Left lung (tissue), 4 donors: ENCODE measurements at regions not wholly inside any gene's neighbourhood (a gene's known extent, or its start where the extent isn't known, plus 50 kb on each side); places are given as distances from the start of the nearest gene placed in this dataset.
"Not testable (repeated sequence)": the region's sequence is repeated elsewhere in the genome, so short reads cannot be mapped to it uniquely, and the experiment has no call there.

Experiments used
- ATAC-seq: fragments of 200-7000 bp; cut with Tn5 transposase; one replicate; pipeline ENCODE4 v1.9.1; 2020; ENCODE audit warnings: moderate library complexity
- DNase-seq, 4 donors: peaks; one replicate each; pipeline ENCODE4 v3.0.0-alpha.2; 2013 to 2020
- H3K27ac ChIP-seq, 2 donors: fragments of 200-600 bp; sonication (generic) in 1 of 2; one replicate each; pipeline versions ENCODE4 v1.5.0 to v1.8.0; 2020 to 2021
- H3K27me3 ChIP-seq, 2 donors: fragments of 200-600 bp; sonication (generic) in 1 of 2; one replicate each; pipeline versions ENCODE4 v1.5.0 to v1.8.0; 2020 to 2021
- H3K36me3 ChIP-seq, 2 donors: fragments of 200-600 bp; sonication (generic) in 1 of 2; one replicate each; pipeline versions ENCODE4 v1.5.0 to v1.8.0; 2020 to 2021
- H3K4me1 ChIP-seq, 2 donors: fragments of 200-600 bp; one replicate each; pipeline ENCODE4 v1.8.0; 2021
- H3K4me3 ChIP-seq, 2 donors: fragments of 200-600 bp; sonication (generic) in 1 of 2; one replicate each; pipeline versions ENCODE4 v1.5.0 to v1.8.0; 2020 to 2021; ENCODE audit warnings: mild to moderate bottlenecking in 1 of 2
- H3K9me3 ChIP-seq, 2 donors: fragments of 200-600 bp; sonication (generic) in 1 of 2; one replicate each; pipeline versions ENCODE4 v1.5.0 to v1.8.0; 2020 to 2021
- intact Hi-C, 2 donors: fragments of 100-400 bp; cut with DNase I; formaldehyde crosslinking; loops; one replicate each; pipeline versions ENCODE4 v1.11.2 to v1.14.2; 2022
- TF ChIP-seq, protein P1 (sequence below), 2 donors: fragments of 200-600 bp; sonication (generic) in 1 of 2; IDR thresholded peaks; one replicate each; pipeline versions ENCODE4 v1.5.0 to v1.8.0; 2021; ENCODE audit warnings: antibody characterized with exemption in 2 of 2
- donor health status: DM: no; HTN: yes; CAD: no.
- donor health status: DM: no; HTN: no; CAD: no.

DNA sequence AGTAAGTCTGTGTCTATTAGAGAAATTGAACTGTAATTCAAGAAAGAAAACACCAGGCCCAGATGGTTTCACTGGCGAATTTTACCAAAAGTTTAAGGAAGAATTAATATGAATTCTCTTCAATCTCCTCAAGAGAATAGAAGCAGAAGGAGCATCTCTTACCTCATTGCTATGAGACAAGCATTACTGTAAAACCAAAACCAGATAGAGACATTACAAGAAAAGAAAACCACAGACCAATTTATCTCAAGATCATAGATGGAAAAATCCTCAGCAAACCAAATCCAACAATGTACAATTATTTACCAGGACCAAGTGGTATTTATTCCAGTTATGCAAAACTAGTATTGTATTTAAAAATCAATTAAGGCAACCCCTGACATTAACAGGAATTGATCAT, 160.6 kb downstream of the LIPI start:
- Histone ChIP-seq H3K9me3 (no peaks in the 10 kb centered on the region), H3K4me1 (no peaks in the 10 kb centered on the region), H3K36me3 (no peaks in the 10 kb centered on the region), H3K27ac (no peak overlapping the region), H3K4me3 (no peak overlapping the region), H3K27me3 (no peaks in the 10 kb centered on the region)
- DNase-seq (no peak), ATAC-seq (no peak)
- TF ChIP-seq, protein P1, sequence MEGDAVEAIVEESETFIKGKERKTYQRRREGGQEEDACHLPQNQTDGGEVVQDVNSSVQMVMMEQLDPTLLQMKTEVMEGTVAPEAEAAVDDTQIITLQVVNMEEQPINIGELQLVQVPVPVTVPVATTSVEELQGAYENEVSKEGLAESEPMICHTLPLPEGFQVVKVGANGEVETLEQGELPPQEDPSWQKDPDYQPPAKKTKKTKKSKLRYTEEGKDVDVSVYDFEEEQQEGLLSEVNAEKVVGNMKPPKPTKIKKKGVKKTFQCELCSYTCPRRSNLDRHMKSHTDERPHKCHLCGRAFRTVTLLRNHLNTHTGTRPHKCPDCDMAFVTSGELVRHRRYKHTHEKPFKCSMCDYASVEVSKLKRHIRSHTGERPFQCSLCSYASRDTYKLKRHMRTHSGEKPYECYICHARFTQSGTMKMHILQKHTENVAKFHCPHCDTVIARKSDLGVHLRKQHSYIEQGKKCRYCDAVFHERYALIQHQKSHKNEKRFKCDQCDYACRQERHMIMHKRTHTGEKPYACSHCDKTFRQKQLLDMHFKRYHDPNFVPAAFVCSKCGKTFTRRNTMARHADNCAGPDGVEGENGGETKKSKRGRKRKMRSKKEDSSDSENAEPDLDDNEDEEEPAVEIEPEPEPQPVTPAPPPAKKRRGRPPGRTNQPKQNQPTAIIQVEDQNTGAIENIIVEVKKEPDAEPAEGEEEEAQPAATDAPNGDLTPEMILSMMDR (IDR thresholded peaks at IDR 0.05), result no peak
- intact Hi-C loops, result no loop called here

GRCh38 chr21:14046401-14046800, 164.4 kb downstream of the LIPI start:
- Histone ChIP-seq H3K27ac (no peak overlapping the region), H3K4me3 (no peak overlapping the region), H3K9me3 (no peaks in the 10 kb centered on the region), H3K4me1 (no peaks in the 10 kb centered on the region), H3K27me3 (no peaks in the 10 kb centered on the region), H3K36me3 (no peaks in the 10 kb centered on the region)
- ATAC-seq, result no peak
- TF ChIP-seq, protein P1 (IDR thresholded peaks at IDR 0.05), result no peak
- no peak for DNase-seq
- intact Hi-C loops, result no loop called here

DNA sequence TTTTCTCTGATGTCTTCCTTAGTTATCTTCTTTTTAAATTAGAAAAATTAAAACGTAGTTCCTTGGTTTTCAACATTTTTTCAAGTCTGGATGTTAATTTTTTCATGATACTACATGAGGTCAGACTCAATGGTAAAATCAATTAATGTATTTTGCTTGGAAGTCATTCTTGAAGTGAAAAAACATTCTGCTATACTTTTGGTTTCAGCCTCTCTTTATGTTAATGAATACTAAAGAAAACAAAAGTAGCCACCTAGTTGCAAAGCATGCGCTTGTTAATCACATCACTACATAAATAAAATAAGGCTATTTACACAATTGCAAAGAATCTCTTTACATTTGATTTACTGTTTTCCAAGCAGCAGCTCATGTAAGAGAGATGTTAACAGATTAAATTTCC, 170.4 kb downstream of the LIPI start:
- Histone ChIP-seq H3K9me3 (no peaks in the 10 kb centered on the region), H3K4me1 (no peaks in the 10 kb centered on the region), H3K36me3 (no peaks in the 10 kb centered on the region), H3K4me3 (no peak overlapping the region), H3K27ac (no peak overlapping the region), H3K27me3 (no peaks in the 10 kb centered on the region)
- DNase-seq (no peak), ATAC-seq (no peak)
- intact Hi-C loops, result no loop called here
- TF ChIP-seq, protein P1 (IDR thresholded peaks at IDR 0.05), result no peak

GRCh38 chr21:14028619-14029018, 182.1 kb downstream of the LIPI start:
- H3K4me3 ChIP-seq, ATAC-seq: not testable (repeated sequence)

DNA sequence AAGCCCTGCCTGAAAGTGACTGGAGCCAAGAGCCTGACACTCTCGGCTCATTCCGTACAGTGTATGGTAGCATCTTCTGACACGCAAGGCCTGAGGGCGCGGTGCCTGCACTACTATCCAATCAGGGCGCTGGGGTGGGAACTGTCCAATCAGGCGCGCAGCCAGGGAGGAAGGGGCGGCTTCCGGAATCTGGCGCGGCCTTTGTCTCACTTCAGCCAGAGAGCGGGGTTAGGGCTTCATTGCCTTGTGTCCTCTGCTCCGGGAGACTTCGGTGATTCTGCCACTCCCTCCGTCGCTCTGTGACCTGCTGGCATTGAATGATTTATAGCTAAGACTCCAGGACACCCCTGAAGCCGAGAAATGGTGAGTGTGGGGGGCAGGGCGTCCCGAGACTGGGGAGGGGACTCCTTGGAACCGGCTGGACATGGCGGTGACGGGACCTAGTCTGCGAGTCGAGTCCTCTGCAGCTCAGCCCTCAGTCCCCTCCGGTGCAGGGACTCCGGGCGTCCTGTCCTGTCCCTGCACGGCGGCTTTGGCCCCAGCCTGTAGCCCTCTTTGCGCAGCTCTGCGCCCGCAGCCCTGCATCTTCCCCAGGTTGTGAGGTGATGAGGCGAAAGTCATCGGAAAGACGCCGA, 183.4 kb downstream of the LIPI start:
- intact Hi-C loops, H3K4me1 ChIP-seq, H3K27me3 ChIP-seq, H3K27ac ChIP-seq, H3K36me3 ChIP-seq, H3K9me3 ChIP-seq: not testable (repeated sequence)
- ATAC-seq (peak; percentile 100), DNase-seq (peak in 3 of 4 donors; percentile 75 to 88 (median 87))
- peak overlapping the region; percentile 38 to 44 for H3K4me3 ChIP-seq

More at GRCh38 chr21:14028619-14029018, 182.1 kb downstream of the LIPI start:
- DNase-seq, H3K36me3 ChIP-seq, H3K9me3 ChIP-seq, H3K27ac ChIP-seq, H3K4me1 ChIP-seq, intact Hi-C loops, H3K27me3 ChIP-seq: not testable (repeated sequence)

DNA sequence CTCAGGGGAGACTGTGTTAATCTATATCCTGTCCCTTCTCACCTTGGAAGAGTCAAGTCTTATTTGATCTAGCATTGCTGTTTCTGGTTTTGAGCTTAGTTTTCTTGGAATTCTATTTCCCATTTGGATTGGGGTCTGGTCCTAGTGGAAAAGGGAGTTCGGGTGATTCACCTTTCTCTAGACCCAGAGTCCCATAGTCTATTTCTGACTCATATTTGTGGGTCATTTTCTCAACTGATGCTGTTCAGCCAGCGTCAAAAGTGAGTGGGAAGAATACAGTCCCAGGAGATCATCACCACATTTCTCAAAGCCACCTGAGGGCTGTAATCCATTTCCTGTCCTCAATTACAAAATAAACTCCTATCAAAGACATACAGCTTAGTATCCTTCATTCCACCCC, 190.6 kb downstream of the LIPI start:
- H3K36me3 ChIP-seq, DNase-seq, H3K4me3 ChIP-seq, H3K9me3 ChIP-seq, intact Hi-C loops, H3K27ac ChIP-seq, H3K27me3 ChIP-seq, H3K4me1 ChIP-seq, ATAC-seq: not testable (repeated sequence)

GRCh38 chr21:14015841-14016240, 194.9 kb downstream of the LIPI start:
- H3K4me3 ChIP-seq, H3K27me3 ChIP-seq, H3K27ac ChIP-seq, H3K4me1 ChIP-seq, intact Hi-C loops, H3K9me3 ChIP-seq, H3K36me3 ChIP-seq, DNase-seq, ATAC-seq: not testable (repeated sequence)

- H3K4me3 ChIP-seq, H3K36me3 ChIP-seq, ATAC-seq, H3K27me3 ChIP-seq, H3K4me1 ChIP-seq, intact Hi-C loops, H3K9me3 ChIP-seq, H3K27ac ChIP-seq: not testable (repeated sequence)
- DNase-seq, result peak in 1 of 4 donors; percentile 65
Observed at GRCh38 chr21:14013623-14014498, 196.9 kb downstream of the LIPI start.
